Amniotic epithelial cell (primary cell): ENCODE measurements at regions not wholly inside any gene's neighbourhood (a gene's known extent, or its start where the extent isn't known, plus 50 kb on each side); places are given as distances from the start of the nearest gene placed in this dataset.
"Not testable (repeated sequence)": the region's sequence is repeated elsewhere in the genome, so short reads cannot be mapped to it uniquely, and the experiment has no call there.

ENCODE experiments used
- DNase-seq: peaks from one replicate; pipeline ENCODE4 v3.0.0-alpha.2; 2010; ENCODE audit warnings: low read depth

DNA sequence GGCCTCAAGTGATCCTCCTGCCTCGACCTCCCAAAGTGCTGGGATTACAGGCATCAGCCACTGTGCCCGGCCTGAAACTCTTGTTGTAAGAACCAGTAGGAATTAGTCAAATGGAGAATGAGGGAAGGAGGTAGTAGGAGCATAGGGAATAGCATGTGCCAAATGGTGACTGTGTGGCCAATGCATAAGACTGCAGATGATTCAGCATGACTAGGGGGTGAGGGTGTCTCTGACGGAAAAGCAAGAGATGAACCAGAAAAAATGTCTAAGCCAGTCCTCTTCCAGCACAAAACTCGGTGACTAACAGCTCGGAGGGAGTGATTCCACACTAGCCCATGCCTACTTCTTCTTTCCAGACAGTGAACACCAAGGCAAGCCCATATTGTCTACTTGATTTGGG is 58.2 kb upstream of the DUSP21 start:
- DNase-seq, result peak; percentile 25

DNA sequence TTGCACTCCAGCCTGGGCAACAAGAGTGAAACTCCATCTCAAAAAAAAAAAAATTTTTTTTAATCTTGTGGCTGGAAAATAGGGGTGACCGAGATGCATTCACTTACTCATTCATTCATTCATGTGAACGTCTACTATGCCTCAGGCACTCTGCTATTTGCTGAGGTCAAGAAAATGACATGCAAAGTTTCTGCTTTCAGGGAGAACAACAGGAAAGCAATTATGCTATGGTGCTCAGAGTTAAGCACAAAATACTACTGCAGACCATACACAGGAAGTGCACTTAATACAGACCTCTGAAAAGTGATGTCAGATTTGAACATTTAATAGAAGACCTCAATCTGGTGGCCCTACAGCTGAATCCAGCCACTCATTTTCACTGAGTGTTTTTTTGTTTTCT is 59.6 kb upstream of the DUSP21 start:
- DNase-seq, result no peak

DNA sequence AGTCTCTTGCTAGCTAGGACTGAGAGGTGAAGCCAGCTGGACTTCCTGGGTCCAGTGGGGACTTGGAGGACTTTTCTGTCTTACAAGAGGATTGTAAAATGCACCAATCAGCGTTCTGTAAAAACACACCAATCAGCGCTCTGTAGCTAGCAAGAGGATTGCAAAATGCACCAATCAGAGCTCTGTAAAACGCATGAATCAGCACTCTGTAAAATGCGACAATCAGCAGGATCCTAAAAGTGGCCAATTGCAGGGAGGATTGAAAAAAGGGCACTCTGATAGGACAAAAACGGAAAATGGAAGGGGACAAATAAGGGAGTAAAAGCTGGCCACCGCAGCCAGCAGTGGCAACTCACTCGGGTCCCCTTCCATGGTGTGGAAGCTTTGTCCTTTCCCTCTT is 65.6 kb upstream of the DUSP21 start:
- no peak for DNase-seq

DNA sequence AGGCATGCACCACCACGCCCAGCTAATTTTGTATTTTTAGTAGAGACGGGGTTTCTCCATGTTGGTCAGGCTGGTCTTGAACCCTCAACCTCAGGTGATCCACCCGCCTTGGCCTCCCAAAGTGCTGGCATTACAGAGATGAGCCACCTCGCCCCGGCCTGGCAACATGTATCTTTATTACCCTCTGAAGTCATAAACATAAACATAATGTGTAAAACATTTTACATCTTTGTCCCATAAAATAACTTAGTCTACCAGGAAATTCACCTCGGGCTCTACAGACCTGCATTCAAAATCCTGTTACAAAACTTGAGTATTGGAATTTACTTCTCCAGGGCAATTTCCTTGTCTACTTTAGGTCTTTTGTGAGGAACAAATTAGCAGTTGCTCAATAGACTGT is 68.1 kb upstream of the DUSP21 start:
- no peak for DNase-seq

DNA sequence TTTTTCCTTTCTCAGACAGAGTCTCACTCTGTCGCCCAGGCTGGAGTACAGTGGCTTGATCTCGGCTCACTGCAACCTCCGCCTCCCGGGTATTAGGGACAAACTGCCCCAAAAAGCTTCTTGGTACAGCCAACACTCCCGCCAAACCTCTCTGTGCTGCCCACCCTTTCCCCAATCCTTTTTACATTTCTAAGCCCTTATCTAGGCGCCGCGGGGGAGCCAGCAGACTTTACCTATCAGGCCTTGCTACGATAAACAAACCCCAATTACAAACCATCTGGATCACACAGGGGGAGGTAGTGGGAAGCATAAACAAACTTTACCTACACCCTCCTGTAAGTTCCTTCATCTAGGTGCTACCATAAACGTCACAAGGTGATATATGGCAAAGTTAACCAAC is 69.8 kb upstream of the DUSP21 start:
- DNase-seq, result not testable (repeated sequence)

DNA sequence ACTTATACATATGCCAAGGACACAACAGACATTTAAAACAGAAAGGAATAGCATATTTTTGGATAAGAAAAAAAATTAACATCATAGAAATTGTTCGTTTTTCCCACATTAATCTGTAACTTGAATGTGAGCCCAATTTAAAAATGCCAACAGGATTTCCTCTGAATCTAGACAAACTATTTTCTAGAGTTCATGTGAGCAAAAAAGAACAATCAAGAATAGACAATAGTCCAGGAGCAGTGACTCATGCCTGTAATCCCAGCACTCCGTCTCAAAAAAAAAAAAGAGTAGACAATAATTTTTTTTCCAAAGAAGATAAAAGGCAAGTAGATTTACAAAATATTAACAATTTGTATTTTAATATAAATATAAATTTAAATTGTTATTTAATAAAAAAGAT is 73.7 kb upstream of the DUSP21 start:
- DNase-seq, result no peak

DNA sequence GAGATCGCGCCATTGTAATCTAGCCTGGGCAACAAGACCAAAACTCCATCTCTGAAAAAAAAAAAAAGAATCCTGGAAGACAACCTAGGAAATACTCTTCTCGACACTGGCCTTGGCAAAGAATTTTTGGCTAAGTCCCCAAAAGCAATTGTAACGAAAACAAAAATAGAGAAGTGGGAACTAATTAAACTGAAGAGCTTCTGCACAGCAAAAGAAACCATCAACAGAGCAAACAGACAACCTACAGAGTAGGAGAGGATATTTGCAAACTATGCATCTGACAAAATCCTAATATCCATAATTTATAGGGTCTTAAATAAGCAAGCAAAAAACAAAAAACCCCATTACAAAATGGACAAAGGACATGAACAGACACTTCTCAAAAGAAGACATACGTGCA is 76.5 kb upstream of the DUSP21 start:
- DNase-seq, result no peak

DNA sequence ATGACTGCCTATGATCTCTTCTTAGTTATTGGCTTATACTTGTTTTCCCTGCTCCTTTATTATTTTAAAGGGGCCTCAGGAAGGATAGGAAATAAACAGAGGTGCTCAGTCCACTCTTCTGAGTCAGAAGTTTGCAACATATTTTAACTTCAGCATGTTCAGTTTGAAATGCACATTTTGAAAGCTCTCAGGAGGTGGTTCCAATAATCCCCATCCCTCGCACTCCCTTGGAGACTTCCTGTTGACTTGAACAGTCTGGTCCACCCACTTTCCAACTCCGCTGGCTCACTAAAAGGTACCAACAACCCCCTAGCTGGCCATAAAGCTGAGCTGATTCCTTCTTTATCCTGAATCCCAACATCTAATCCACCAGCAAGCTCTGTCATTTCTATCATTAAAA is 78.3 kb upstream of the DUSP21 start:
- DNase-seq, result peak; percentile 8

DNA sequence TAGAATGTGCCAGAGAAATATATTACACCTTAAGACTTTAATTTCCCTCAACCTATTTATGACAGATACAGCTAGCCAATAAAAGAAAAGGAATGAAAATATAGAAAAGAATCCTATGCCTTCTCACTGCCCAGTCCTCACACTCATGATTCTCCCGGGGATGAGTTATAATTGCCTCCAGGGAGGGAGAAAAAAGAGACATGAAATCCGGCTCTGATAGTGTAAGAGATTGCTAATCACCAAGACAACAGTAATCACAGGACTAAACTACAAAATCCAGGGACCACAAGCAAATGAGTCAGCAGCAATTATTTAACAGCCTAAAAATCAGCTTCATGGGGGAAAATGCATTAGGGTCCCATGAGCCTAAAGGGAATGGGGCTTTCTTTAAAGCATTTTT is 95.9 kb upstream of the DUSP21 start:
- peak; percentile 31 for DNase-seq

DNA sequence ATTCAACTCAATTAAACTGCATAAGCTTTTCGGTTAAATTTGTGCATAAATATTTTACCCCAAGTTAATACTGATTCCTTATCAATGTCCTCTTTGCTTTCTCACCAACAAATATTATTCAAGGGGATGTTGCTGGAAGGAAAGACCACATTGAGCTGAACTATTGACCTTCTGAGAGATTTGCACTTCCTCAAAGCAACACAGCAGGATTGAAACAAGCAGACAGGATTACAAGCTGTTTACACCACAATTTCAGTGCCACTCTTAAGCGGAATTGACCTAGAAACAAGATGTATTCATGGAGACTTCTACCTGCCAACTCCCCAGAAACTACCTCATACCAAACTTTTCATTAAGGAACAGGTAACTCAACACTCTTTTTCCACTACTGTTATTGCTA is 96.5 kb upstream of the DUSP21 start:
- no peak for DNase-seq

DNA sequence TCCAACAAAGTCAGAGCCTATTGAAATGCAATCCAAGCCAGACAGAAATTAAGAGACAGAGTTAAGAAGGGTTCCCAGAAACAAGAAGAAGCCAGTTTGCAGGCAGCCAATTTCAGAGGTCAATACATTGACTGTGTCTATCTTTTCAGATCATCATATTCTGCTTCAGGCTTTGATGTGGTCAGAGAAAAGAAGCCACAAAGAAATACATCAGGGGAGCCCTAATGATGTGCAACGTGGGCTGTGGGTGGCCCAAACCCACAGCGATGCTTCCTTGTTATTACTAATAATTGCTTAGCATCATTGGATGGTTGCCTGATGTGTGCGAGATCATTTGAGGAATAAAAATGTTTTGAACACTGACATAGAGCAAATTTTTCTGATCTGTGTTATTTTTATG is 99.0 kb upstream of the DUSP21 start:
- DNase-seq, result no peak

DNA sequence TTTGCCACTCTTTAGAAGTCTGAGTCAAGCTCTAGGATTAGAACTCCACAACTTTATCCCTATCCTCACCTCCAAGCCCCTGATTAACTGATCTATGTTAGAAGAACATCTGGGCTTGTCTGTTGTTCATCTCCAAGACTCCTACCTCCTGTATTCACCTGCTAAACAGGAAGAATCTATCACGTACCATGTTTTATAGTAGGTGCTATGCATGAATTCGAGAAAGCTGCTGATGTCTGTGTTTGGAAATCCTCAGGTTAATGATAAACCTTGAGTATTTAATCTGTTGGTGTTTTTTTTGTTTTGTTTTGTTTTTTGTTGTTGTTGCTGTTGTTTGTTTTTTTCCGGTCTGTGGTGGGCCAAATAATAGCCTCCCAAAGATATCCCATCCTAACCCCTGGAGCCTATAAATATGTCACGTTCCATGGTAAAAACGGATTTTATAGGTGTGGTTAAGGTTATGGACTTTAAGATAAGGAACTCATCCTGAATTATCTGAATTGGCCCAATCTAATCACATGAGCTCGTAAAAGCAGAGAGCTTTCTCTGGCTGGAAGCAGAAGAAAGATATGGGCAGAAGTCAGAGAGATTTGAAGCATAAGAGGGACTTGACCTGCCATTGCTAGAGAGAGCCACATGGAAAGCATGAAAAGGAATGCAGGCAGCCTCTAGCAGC is 101.2 kb upstream of the DUSP21 start:
- no peak for DNase-seq

DNA sequence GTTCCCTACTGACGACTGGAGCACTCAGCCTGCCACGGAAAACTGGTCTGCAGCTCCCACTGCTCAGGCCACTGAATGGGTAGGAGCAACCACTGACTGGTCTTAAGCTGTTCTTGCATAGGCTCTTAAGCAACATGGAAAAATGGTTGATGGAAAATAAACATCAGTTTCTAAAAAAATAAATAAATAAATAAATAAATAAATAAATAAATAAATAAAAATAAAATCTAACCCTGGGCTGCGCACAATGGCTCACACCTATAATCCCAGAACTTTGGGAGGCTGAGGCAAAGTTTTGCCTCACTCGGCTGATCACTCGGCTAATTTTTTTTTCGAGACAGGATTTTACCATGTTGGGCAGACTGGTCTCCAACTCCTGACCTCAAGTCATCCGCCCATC is 102.0 kb upstream of the DUSP21 start:
- not testable (repeated sequence) for DNase-seq

DNA sequence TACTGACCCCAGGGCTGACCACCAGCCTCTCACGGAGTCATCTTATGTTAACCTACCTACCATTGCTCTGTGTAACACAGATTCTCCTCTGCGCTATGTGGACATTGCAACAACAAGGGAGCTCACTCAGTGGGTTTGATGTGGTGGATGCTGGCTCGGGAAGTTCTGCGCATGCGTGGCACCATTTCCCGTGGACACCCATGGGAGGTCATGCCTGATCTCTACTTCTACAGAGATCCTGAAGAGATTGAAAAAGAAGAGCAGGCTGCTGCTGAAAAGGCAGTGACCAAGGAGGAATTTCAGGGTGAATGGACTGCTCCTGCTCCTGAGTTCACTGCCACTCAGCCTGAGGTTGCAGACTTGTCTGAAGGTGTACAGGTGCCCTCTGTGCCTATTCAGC is 102.4 kb upstream of the DUSP21 start:
- not testable (repeated sequence) for DNase-seq

DNA sequence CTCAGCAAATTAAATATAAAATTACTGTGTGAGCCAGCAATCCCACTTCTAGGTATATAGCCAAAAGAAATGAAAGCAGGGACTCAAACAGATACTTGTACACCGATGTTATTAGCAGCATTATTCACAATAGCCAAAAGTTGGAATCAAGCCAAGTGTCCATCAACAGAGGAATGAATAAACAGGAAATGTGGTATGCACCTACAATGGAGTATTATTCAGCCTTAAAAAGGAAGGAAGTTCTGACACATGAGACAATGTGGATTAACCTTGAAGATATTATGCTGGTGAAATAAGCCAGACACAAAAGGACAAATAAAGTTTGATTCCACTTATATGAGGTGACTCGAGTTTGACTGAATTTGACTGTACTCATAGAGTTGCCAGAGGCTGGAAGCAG is 108.3 kb upstream of the DUSP21 start:
- no peak for DNase-seq

DNA sequence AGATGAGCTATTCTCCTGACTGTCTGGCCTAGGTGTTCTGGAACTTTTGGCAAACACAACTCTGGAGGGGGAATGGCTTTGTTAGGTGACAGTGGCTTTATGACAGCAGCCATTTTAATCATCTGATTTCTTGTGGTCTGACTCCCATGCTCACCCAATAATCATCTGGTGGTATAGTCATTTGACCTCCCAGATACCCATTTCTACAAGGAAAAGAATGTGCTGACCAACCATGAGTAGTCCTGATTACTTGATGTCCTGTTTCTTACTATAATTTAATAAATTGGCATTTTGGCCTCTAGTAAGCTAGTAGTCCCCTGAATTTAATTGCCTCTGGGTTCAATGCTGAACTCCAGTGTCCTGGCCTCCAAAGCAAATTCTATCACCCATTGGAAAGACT is 109.9 kb upstream of the DUSP21 start:
- DNase-seq, result no peak

DNA sequence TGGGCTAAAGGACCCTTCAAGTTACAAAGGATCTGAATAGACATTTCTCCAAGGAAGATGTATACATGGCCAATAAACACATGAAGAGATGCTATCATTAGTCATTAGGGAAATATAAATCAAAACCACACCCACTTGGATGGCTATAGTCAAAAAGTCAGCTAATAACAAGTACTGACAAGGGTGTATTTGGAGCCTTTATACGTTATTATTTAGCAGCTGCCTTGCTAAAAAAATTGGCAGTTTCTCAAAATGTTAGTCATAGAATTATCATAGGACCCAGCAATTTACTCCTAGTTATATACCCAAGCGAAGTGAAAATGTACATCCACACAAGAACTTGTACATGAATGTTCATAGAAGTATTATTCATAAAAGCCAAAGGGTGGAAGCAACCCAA is 112.7 kb upstream of the DUSP21 start:
- DNase-seq, result no peak

DNA sequence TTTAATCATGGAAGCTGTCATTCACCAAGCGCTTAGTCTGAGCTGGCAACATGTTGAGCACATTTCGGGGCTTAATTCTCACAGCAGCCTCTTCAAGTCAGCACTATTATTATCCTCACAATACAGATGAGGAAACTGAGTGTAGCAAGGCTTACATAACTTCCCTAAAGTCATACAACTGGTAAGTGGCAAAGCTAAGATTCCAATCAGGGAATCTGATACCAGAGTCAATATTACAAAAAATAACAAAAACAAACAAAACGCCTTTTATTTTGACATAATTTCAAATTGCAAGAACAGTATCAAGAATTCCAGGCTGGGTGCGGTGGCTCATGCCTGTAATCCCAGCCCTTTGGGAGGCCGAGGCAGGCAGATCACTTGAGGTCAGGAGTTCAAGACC is 120.4 kb upstream of the DUSP21 start:
- DNase-seq, result no peak

DNA sequence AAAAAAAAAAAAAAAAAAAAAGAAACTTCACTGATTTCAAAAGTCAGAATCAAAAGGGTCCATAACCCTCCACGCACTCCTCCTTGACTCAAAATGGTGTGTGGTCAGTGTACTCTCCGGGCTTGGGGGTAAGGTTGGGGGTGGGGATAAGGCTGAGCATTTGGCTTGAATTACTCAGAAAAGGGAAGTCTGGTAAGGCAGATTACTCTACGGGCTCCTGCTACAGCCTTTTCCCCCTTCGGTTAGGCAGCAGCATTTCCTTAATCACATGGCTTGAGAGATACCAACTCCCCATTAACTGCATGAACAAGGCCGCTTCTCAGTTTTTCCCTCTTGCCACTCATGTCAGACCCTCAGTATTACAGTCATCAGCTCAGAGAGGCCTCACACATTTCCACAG is 135.4 kb upstream of the DUSP21 start:
- DNase-seq, result no peak

DNA sequence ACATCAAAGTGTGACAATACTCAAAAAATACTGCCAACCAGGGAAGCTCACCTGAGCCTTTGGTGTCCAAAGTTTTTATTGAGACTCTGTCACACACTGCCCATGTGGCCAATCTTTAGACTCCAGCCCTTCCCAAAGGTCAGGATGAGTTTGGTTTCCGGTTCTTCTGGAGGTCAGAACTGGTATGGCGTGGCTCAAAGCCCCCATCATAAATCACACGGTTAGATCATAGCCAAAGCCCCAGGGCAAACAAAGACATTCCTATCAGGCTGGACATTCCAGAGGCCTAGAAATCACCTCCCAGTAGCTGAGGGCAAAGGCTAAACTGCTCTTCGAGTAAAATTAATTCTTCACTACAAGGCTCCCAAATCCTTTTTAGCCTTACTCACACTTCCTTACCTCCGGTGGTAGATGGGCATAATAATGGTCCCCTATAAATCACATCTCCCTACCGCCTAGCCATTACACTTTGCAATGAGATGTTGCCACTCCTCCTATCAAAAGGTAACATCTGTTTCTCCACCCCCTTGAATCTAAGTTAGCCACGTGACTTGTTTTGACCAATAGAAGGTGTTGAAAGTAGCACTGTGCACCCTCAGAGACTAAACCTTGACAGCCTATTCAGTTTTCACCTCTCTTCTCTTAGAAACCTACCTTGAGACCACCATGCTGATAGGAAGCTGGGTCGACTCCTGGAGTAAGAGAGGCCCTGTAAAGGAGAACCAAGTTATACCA is 137.8 kb upstream of the DUSP21 start:
- peak; percentile 1 for DNase-seq

DNA sequence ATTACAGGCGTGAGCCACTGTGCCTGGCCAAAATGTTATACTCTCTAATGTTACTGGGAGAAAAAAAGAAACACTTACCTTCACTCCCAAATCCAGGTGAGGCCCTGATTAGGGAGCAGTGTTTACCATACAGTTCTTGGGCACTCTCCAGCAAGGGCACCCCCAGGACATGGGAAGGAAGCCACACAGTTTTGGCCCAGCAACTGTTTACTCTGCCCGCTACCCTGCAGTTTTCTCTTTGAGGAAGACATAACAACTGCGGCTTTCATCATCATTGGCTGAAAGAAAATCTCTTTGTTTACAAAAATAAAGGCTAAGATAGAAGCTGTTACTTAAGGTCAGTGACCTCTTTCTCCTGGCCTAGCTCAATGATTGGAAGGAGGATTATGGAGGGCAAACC is 145.5 kb upstream of the DUSP21 start:
- no peak for DNase-seq

DNA sequence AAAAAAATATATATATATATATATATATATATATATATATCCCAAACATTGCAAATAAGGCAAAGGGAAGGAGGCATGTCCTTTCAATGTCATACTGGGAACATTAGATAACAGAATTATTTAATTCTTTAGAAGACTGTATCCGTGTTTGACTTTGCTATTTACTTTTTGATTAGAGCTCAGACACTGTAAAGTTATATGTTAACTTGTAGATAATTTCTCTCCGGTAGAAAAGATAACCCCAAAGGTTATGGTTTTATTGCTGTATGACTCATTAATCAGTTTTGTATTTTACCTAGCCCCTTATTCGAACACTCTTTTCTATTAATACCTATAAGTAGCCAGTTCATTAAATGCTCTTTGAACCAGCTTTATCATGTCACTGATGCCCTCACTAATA is 150.6 kb upstream of the DUSP21 start:
- DNase-seq, result no peak

DNA sequence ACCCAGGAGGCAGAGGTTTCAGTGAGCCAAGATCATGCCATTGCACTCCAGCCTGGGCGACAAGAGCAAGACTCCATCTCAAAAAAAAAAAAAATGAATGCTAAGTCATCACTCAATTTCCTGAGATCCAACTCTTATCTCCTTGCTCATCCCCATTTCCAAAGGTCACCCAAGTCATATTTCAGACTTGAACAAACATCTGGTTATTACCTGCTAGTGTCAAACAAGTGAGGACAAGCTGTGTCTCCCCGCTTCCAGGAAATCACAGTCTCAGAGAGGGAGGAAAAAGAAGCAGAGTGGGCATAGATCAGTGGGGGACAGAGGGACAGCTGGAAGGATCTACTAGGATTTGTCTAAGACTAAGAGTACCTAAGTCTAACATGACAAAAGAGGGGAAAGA is 147.5 kb upstream of the FUNDC1 start:
- DNase-seq, result no peak

DNA sequence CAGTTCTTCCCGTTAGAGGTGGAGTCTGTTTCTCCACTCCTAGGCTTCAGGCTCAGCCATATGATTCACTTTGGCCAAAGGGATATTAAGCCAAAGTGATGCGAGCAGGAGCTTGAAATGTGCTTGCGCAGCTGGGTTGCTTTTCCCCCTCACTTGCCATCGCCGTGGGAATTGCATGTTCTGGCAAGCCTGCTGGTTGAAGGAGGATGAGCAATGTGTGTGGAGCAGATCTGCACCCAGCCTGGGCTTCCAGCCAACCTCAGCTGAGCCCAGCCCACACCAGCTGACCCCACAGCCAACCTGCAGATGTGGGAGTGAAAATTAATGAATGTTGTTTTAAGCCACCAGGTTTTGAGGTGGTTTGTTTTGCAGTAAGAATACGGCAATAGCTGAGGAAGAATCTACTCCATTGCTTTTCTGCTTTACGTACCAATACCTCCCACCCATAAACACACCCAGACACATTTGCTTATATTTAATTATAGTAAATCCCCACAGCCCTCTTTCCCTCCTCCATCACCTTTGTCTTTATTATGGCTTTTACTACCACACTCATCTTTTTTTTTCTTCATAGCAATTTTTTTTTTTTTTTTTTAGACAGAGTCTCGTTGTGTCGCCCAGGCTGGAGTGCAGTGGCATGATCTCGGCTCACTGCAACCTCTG is 132.8 kb upstream of the FUNDC1 start:
- DNase-seq, result peak; percentile 91
